ENCODE measurements at regions not wholly inside any gene's neighbourhood (a gene's known extent, or its start where the extent isn't known, plus 50 kb on each side); places are given as distances from the start of the nearest gene placed in this dataset.
A peak's percentile ranks its signal among the peaks of the same experiment; 100 is the strongest.

GRCh38 chr21:17045214-17045853 is 467.5 kb upstream of the CXADR start:
- TF ChIP-seq CTCF (IDR thresholded peaks at IDR 0.05) (peak in 4 of 5 experiments; percentile 23 to 39 (median 30)), POLR2A (IDR thresholded peaks at IDR 0.05) (no peak)
